Ishikawa (cell line): ENCODE measurements at regions not wholly inside any gene's neighbourhood (a gene's known extent, or its start where the extent isn't known, plus 50 kb on each side); places are given as distances from the start of the nearest gene placed in this dataset.

Source experiments
- CEBPB ChIP-seq: IDR thresholded peaks from 2 replicates; pipeline ENCODE4 v1.6.1; 2012
- CREB1 ChIP-seq: IDR thresholded peaks from 2 replicates; pipeline ENCODE4 v1.6.1; 2012; ENCODE audit warnings: low read depth
- EGR1 ChIP-seq: IDR thresholded peaks from 2 replicates; pipeline ENCODE4 v1.6.1; 2012
- EP300 ChIP-seq: IDR thresholded peaks from 2 replicates; pipeline ENCODE4 v1.6.1; 2012; ENCODE audit warnings: borderline replicate concordance
- FOXM1 ChIP-seq: IDR thresholded peaks from 2 replicates; pipeline ENCODE4 v1.6.1; 2012; ENCODE audit warnings: low read depth, borderline replicate concordance
- NFIC ChIP-seq: IDR thresholded peaks from 2 replicates; pipeline ENCODE4 v1.6.1; 2012
- RAD21 ChIP-seq: IDR thresholded peaks from 2 replicates; pipeline ENCODE4 v1.6.1; 2012; ENCODE audit warnings: low read depth
- TAF1 ChIP-seq: IDR thresholded peaks from 2 replicates; pipeline ENCODE4 v1.6.1; 2012; ENCODE audit warnings: low read depth, mild to moderate bottlenecking
- TCF12 ChIP-seq: IDR thresholded peaks from 2 replicates; pipeline ENCODE4 v1.6.1; 2012; ENCODE audit warnings: low read depth
- TEAD4 ChIP-seq: IDR thresholded peaks from 2 replicates; pipeline ENCODE4 v1.6.1; 2012
- YY1 ChIP-seq: IDR thresholded peaks from 2 replicates; pipeline ENCODE4 v1.6.1; 2012; ENCODE audit warnings: low read depth
- ZBTB7A ChIP-seq: IDR thresholded peaks from 2 replicates; pipeline ENCODE4 v1.6.1; 2012; ENCODE audit warnings: low read depth
- TF ChIP-seq, protein P1 (sequence below): IDR thresholded peaks from 2 replicates; pipeline ENCODE4 v1.6.1; 2012
- TF ChIP-seq, protein P2 (sequence below): IDR thresholded peaks from 2 replicates; pipeline ENCODE4 v1.6.1; 2012; ENCODE audit warnings: low read depth, mild to moderate bottlenecking
- TF ChIP-seq, protein P3 (sequence below): IDR thresholded peaks from 2 replicates; pipeline ENCODE4 v1.6.1; 2012

GRCh38 chr7:82534684-82535083 lies 91.1 kb upstream of the CACNA2D1 start:
- TF ChIP-seq TEAD4 (no peak), EP300 (no peak), RAD21 (no peak), CREB1 (no peak), TAF1 (no peak), ZBTB7A (no peak), NFIC (no peak), YY1 (no peak), CEBPB (no peak), EGR1 (no peak), TCF12 (no peak)
- TF ChIP-seq, protein P1, sequence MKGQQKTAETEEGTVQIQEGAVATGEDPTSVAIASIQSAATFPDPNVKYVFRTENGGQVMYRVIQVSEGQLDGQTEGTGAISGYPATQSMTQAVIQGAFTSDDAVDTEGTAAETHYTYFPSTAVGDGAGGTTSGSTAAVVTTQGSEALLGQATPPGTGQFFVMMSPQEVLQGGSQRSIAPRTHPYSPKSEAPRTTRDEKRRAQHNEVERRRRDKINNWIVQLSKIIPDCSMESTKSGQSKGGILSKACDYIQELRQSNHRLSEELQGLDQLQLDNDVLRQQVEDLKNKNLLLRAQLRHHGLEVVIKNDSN: no peak

- TF ChIP-seq CREB1 (no peak), NFIC (no peak)
Observed at GRCh38 chr7:82530361-82530760, 86.8 kb upstream of the CACNA2D1 start.

GRCh38 chr7:82528577-82529310 lies 85.2 kb upstream of the CACNA2D1 start:
- TF ChIP-seq, protein P1: no peak
- TF ChIP-seq TEAD4 (no peak), RAD21 (no peak), CEBPB (no peak), ZBTB7A (no peak), CREB1 (no peak)

- TF ChIP-seq TEAD4 (no peak), TCF12 (no peak), ZBTB7A (no peak), NFIC (no peak), FOXM1 (no peak), EGR1 (no peak)
Observed at GRCh38 chr7:82527851-82528250, 84.3 kb upstream of the CACNA2D1 start.

DNA sequence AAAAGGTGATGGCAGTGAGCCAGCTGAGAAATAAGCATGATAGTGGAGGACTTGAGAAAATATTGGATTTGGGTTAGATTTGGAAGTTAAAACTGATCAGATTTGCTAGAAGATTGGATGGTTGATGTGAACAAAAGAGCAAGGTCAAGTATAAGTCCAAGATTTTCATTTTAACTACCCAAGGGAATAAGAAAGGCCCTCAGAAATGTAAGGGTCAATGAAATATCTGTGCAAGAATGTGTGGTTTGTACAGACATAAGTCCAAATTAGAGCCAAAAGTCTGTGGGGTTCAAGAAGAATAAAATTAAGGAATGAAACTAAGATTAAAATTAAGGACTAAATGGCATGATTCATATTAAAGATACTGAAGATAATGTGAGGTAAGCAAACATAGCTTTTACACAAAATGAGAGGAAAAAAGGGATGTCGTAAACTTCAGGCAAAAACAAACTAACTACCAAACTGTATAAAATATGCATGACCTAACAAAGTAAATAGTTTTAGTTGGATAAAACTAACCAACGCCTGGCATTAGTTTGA lies 78.4 kb upstream of the CACNA2D1 start:
- TF ChIP-seq, protein P1: no peak
- no peak for TF ChIP-seq FOXM1
- TF ChIP-seq, protein P2, sequence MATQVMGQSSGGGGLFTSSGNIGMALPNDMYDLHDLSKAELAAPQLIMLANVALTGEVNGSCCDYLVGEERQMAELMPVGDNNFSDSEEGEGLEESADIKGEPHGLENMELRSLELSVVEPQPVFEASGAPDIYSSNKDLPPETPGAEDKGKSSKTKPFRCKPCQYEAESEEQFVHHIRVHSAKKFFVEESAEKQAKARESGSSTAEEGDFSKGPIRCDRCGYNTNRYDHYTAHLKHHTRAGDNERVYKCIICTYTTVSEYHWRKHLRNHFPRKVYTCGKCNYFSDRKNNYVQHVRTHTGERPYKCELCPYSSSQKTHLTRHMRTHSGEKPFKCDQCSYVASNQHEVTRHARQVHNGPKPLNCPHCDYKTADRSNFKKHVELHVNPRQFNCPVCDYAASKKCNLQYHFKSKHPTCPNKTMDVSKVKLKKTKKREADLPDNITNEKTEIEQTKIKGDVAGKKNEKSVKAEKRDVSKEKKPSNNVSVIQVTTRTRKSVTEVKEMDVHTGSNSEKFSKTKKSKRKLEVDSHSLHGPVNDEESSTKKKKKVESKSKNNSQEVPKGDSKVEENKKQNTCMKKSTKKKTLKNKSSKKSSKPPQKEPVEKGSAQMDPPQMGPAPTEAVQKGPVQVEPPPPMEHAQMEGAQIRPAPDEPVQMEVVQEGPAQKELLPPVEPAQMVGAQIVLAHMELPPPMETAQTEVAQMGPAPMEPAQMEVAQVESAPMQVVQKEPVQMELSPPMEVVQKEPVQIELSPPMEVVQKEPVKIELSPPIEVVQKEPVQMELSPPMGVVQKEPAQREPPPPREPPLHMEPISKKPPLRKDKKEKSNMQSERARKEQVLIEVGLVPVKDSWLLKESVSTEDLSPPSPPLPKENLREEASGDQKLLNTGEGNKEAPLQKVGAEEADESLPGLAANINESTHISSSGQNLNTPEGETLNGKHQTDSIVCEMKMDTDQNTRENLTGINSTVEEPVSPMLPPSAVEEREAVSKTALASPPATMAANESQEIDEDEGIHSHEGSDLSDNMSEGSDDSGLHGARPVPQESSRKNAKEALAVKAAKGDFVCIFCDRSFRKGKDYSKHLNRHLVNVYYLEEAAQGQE: no peak
- TF ChIP-seq CEBPB: no peak
- no peak for TF ChIP-seq NFIC
- TF ChIP-seq TAF1: no peak
- TF ChIP-seq TCF12: no peak
- TF ChIP-seq TEAD4: no peak
- TF ChIP-seq CREB1: no peak
- no peak for TF ChIP-seq EP300

DNA sequence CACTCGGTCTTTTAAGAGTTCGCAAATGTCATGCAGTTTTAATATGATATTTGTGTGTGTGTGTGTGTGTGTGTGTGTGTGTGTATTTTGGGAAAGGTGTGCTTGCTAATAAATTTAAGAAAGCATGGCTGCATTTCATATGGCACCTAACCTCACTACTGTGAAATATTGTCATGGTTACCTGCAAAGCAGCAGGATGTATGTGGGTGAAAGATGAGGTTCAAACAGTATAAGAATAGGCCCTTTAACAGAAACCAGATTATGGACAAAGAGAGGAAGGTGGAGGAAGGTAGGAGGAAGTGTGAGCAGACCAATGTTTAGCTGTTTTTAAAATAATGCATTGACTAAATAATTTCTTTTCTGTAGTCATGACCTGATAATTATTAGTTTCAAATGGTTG lies 73.5 kb upstream of the CACNA2D1 start:
- TF ChIP-seq EGR1 (no peak), TAF1 (no peak), EP300 (no peak), ZBTB7A (no peak), RAD21 (no peak), TEAD4 (no peak), YY1 (no peak), FOXM1 (no peak), TCF12 (no peak), CREB1 (no peak), NFIC (no peak), CEBPB (no peak)
- TF ChIP-seq, protein P3, sequence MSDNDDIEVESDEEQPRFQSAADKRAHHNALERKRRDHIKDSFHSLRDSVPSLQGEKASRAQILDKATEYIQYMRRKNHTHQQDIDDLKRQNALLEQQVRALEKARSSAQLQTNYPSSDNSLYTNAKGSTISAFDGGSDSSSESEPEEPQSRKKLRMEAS: no peak
- TF ChIP-seq, protein P2: no peak
- TF ChIP-seq, protein P1: no peak
